GM23338 (cell line): ENCODE measurements at regions not wholly inside any gene's neighbourhood (a gene's known extent, or its start where the extent isn't known, plus 50 kb on each side); places are given as distances from the start of the nearest gene placed in this dataset.

Source experiments
- ATAC-seq: fragments of 200-7000 bp; cut with Tn5 transposase; 3 replicates; pipeline ENCODE4 v1.9.1; 2020
- DNase-seq: peaks from one replicate; pipeline ENCODE4 v3.0.0-alpha.2; 2015; ENCODE audit warnings: low spot score
- H2AFZ ChIP-seq: fragments of 200-600 bp; sonication (generic); 2 replicates; pipeline ENCODE4 v1.8.0; 2016; ENCODE audit warnings: antibody characterized with exemption, mild to moderate bottlenecking, moderate library complexity
- H3F3A ChIP-seq: fragments of 200-600 bp; sonication (generic); replicated peaks from 2 replicates; pipeline ENCODE4 v1.8.0; 2017; ENCODE audit warnings: antibody characterized with exemption, mixed run types, low read depth
- H3K27ac ChIP-seq: fragments of 200-600 bp; sonication (generic); 2 replicates; pipeline ENCODE4 v1.6.1; 2016; ENCODE audit warnings: low read depth
- H3K27me3 ChIP-seq: fragments of 200-600 bp; sonication (generic); 2 replicates; pipeline ENCODE4 v1.8.0; 2016; ENCODE audit warnings: mild to moderate bottlenecking, mixed run types, moderate library complexity; ENCODE audit not compliant: insufficient read depth
- H3K36me3 ChIP-seq: fragments of 200-600 bp; sonication (generic); 2 replicates; pipeline ENCODE4 v1.8.0; 2016; ENCODE audit warnings: mild to moderate bottlenecking; ENCODE audit not compliant: insufficient read depth
- H3K4me1 ChIP-seq: fragments of 200-600 bp; sonication (generic); 2 replicates; pipeline ENCODE4 v1.8.0; 2016; ENCODE audit warnings: mild to moderate bottlenecking, moderate library complexity; ENCODE audit not compliant: insufficient read depth
- H3K4me2 ChIP-seq: fragments of 200-600 bp; sonication (generic); 2 replicates; pipeline ENCODE4 v1.7.1; 2017; ENCODE audit warnings: mixed run types
- H3K4me3 ChIP-seq: fragments of 200-600 bp; sonication (generic); 2 replicates; pipeline ENCODE4 v1.6.1; 2016; ENCODE audit warnings: mixed run types
- H3K79me2 ChIP-seq: fragments of 200-600 bp; sonication (generic); replicated peaks from 2 replicates; pipeline ENCODE4 v1.8.0; 2017; ENCODE audit warnings: mild to moderate bottlenecking; ENCODE audit not compliant: insufficient read depth
- H3K9me2 ChIP-seq: fragments of 200-600 bp; sonication (generic); 2 replicates; pipeline ENCODE4 v1.8.0; 2017; ENCODE audit not compliant: insufficient read depth
- H4K20me1 ChIP-seq: fragments of 200-600 bp; sonication (generic); replicated peaks from 2 replicates; pipeline ENCODE4 v1.8.0; 2017; ENCODE audit warnings: mild to moderate bottlenecking; ENCODE audit not compliant: insufficient read depth
- H3K27ac Mint-ChIP-seq: 2 replicates; pipeline ENCODE4 v1.8.0; 2020; ENCODE audit warnings: inconsistent platforms, mild to moderate bottlenecking, moderate library complexity, mixed read lengths
- H3K27me3 Mint-ChIP-seq: 3 replicates; pipeline ENCODE4 v1.8.0; 2022; ENCODE audit warnings: low read depth, mild to moderate bottlenecking, moderate library complexity, mixed read lengths, inconsistent platforms; ENCODE audit not compliant: insufficient read depth, poor library complexity
- H3K36me3 Mint-ChIP-seq: 3 replicates; pipeline ENCODE4 v1.8.0; 2021; ENCODE audit warnings: low read depth, mild to moderate bottlenecking, inconsistent platforms, moderate library complexity, mixed read lengths
- H3K4me1 Mint-ChIP-seq: 3 replicates; pipeline ENCODE4 v1.8.0; 2020; ENCODE audit warnings: mild to moderate bottlenecking, inconsistent platforms, mixed read lengths
- H3K4me3 Mint-ChIP-seq: 3 replicates; pipeline ENCODE4 v1.8.0; 2021; ENCODE audit warnings: moderate library complexity, mild to moderate bottlenecking, inconsistent platforms, mixed read lengths
- H3K9me3 Mint-ChIP-seq: 3 replicates; pipeline ENCODE4 v1.8.0; 2020; ENCODE audit warnings: moderate library complexity, mild to moderate bottlenecking, inconsistent platforms, mixed read lengths
- CREB1 ChIP-seq: fragments of 250-450 bp; sonication (Bioruptor Pico); IDR thresholded peaks from 2 replicates; pipeline ENCODE4 v1.5.0; 2020; ENCODE audit warnings: low read depth, mild to moderate bottlenecking, moderate library complexity
- EZH2 ChIP-seq: fragments of 200-600 bp; sonication (generic); IDR thresholded peaks from one replicate; pipeline ENCODE4 v1.8.0; 2017; ENCODE audit warnings: antibody characterized with exemption, mild to moderate bottlenecking, low read depth; ENCODE audit not compliant: unreplicated experiment
- EZH2phosphoT487 ChIP-seq: fragments of 200-600 bp; sonication (generic); IDR thresholded peaks from one replicate; pipeline ENCODE4 v1.8.1; 2018; ENCODE audit warnings: antibody characterized with exemption; ENCODE audit not compliant: unreplicated experiment
- JUNB ChIP-seq: IDR thresholded peaks from one replicate; pipeline ENCODE4 v1.6.1; 2016; ENCODE audit warnings: antibody characterized with exemption; ENCODE audit not compliant: unreplicated experiment
- NANOG ChIP-seq: IDR thresholded peaks from 2 replicates; pipeline ENCODE4 v1.6.1; 2016; ENCODE audit warnings: antibody characterized with exemption, borderline replicate concordance
- POLR2AphosphoS5 ChIP-seq: IDR thresholded peaks from 2 replicates; pipeline ENCODE4 v1.6.1; 2016; ENCODE audit warnings: antibody characterized with exemption, low read depth
- REST ChIP-seq: IDR thresholded peaks from one replicate; pipeline ENCODE4 v1.6.1; 2018; ENCODE audit warnings: antibody characterized with exemption; ENCODE audit not compliant: unreplicated experiment
- STAT1 ChIP-seq: IDR thresholded peaks from one replicate; pipeline ENCODE4 v1.6.1; 2016; ENCODE audit warnings: antibody characterized with exemption; ENCODE audit not compliant: unreplicated experiment
- ZNF114 ChIP-seq: fragments of 250-450 bp; sonication (Bioruptor Pico); IDR thresholded peaks from 2 replicates; pipeline ENCODE4 v1.5.0; 2020; ENCODE audit warnings: mild to moderate bottlenecking, moderate library complexity
- ZNF331 ChIP-seq: fragments of 250-450 bp; sonication (Bioruptor Pico); IDR thresholded peaks from 2 replicates; pipeline ENCODE4 v1.5.0; 2020; ENCODE audit warnings: low read depth, mild to moderate bottlenecking, moderate library complexity
- ZNF462 ChIP-seq: fragments of 250-450 bp; sonication (Bioruptor Pico); IDR thresholded peaks from 2 replicates; pipeline ENCODE4 v1.5.0; 2020; ENCODE audit warnings: mild to moderate bottlenecking, moderate library complexity
- TF ChIP-seq, protein P1 (sequence below), 2 experiments: fragments of 200-600 bp in 1 of 2; sonication (generic) in 1 of 2; conservative IDR thresholded peaks; 2 replicates each; pipeline versions ENCODE4 v1.5.1 to v1.6.1; 2016 to 2017; ENCODE audit warnings: antibody characterized with exemption in 2 of 2, low read depth in 2 of 2, mild to moderate bottlenecking in 2 of 2, moderate library complexity in 1 of 2
- TF ChIP-seq, protein P2 (sequence below): IDR thresholded peaks from 2 replicates; pipeline ENCODE4 v1.6.1; 2016; ENCODE audit warnings: antibody characterized with exemption

DNA sequence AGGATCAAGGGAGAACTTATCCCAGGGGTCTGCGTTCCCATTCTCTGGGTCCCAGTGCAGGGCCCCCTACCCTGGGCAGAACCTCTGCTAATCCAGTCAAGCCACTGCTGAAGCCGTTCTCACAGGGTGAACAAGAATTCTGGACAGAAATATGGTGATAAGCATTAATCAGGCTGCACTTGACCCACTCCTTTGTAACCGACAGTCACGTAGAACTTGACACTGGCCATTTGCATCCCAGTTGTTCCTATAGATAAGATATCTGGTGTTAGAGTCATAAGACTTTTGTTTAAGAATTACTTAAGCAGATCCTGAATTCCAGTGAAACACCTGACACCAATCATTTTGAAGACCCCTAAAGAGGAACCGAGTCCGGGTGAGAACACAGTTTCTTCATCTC is 107.5 kb upstream of the THY1 start:
- Mint-ChIP-seq H3K4me1 (peaks cover 7% of the 10 kb centered on the region; the same call in 2 of the 3 replicates), H3K4me3 (no peak overlapping the region), H3K27ac (no peak overlapping the region), H3K9me3 (no peaks in the 10 kb centered on the region), H3K36me3 (no peaks in the 10 kb centered on the region), H3K27me3 (peaks cover 6% of the 10 kb centered on the region)
- H3K27me3 ChIP-seq = no peaks in the 10 kb centered on the region
- TF ChIP-seq JUNB = no peak
- TF ChIP-seq NANOG = no peak
- TF ChIP-seq, protein P1, sequence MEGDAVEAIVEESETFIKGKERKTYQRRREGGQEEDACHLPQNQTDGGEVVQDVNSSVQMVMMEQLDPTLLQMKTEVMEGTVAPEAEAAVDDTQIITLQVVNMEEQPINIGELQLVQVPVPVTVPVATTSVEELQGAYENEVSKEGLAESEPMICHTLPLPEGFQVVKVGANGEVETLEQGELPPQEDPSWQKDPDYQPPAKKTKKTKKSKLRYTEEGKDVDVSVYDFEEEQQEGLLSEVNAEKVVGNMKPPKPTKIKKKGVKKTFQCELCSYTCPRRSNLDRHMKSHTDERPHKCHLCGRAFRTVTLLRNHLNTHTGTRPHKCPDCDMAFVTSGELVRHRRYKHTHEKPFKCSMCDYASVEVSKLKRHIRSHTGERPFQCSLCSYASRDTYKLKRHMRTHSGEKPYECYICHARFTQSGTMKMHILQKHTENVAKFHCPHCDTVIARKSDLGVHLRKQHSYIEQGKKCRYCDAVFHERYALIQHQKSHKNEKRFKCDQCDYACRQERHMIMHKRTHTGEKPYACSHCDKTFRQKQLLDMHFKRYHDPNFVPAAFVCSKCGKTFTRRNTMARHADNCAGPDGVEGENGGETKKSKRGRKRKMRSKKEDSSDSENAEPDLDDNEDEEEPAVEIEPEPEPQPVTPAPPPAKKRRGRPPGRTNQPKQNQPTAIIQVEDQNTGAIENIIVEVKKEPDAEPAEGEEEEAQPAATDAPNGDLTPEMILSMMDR (conservative IDR thresholded peaks at IDR 0.05; ENCODE audit: low read depth in 2 of 2) = no peak
- no peak for TF ChIP-seq ZNF462 (CRISPR knock-in tag)
- no peak for TF ChIP-seq REST
- no peak for TF ChIP-seq EZH2phosphoT487
- TF ChIP-seq POLR2AphosphoS5 = no peak
- TF ChIP-seq CREB1 (CRISPR knock-in tag) = no peak
- no peak for TF ChIP-seq ZNF331 (CRISPR knock-in tag)
- no peak for TF ChIP-seq ZNF114 (CRISPR knock-in tag)
- TF ChIP-seq EZH2 = no peak
- TF ChIP-seq, protein P2, sequence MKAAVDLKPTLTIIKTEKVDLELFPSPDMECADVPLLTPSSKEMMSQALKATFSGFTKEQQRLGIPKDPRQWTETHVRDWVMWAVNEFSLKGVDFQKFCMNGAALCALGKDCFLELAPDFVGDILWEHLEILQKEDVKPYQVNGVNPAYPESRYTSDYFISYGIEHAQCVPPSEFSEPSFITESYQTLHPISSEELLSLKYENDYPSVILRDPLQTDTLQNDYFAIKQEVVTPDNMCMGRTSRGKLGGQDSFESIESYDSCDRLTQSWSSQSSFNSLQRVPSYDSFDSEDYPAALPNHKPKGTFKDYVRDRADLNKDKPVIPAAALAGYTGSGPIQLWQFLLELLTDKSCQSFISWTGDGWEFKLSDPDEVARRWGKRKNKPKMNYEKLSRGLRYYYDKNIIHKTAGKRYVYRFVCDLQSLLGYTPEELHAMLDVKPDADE = no peak
- no peak for TF ChIP-seq STAT1
- DNase-seq = no peak
- no peak overlapping the region for H3K4me3 ChIP-seq
- no peaks in the 10 kb centered on the region for H3K36me3 ChIP-seq
- H2AFZ ChIP-seq = no peak overlapping the region
- H4K20me1 ChIP-seq = no peaks in the 10 kb centered on the region
- no peak for ATAC-seq
- H3F3A ChIP-seq = no peaks in the 10 kb centered on the region
- H3K4me2 ChIP-seq = no peak overlapping the region
- no peaks in the 10 kb centered on the region for H3K4me1 ChIP-seq
- no peaks in the 10 kb centered on the region for H3K9me2 ChIP-seq
- H3K79me2 ChIP-seq = no peaks in the 10 kb centered on the region
- no peak overlapping the region for H3K27ac ChIP-seq
